ENCODE measurements at regions not wholly inside any gene's neighbourhood (a gene's known extent, or its start where the extent isn't known, plus 50 kb on each side); places are given as distances from the start of the nearest gene placed in this dataset.

DNA sequence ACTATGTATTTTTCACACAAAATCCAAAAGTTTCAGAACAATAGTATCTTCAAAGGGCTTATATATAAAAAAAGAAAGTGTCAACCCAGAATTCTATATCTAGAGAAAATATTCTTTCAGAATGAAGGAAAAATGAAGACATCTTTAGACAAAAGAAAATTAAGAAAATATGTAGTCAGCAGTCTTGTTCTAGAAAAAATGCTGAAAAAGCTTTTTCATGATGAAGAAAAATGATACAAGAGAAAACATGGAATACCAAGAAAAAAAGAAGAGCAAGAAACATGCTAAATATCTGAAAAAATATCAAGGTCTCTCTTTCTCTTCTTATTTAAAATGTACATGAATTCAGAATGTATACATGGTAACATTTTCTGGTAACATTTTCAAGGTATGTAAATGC lies 816.8 kb upstream of the FAT3 start:
- Histone ChIP-seq H3K9ac (ENCODE audit: low read length) (no peak overlapping the region), H3K4me1 (ENCODE audit: control insufficient read depth, insufficient read depth, low read length) (no peaks in the 10 kb centered on the region), H3K4me3 (ENCODE audit: low read length) (no peak overlapping the region), H3K27me3 (ENCODE audit: control insufficient read depth, insufficient read depth, low read length) (peaks cover 2% of the 10 kb centered on the region), H3K36me3 (ENCODE audit: control insufficient read depth, insufficient read depth, low read length) (no peaks in the 10 kb centered on the region), H3K27ac (ENCODE audit: low read depth, low read length) (no peak overlapping the region)

DNA sequence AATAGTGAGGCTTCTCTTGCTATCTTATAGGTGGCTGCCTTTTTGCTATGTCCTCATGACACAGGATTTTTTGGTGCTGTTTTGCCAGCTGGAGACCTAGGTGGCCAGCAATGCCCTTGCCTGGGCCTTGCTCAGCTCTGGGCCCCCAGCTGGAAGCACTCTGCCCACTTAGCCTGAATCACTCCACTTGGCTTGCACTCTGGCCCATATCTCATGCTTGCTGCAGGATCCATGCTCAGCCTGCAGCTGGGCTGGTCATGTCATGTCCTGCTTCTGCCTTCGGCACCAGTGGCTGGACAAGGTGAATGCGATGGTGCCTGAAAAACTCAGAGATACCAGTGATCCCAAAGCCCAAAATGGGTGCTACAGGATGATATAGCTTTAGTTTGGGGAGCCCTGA lies 818.6 kb upstream of the FAT3 start:
- H3K36me3 ChIP-seq (ENCODE audit: control insufficient read depth, insufficient read depth, low read length) = no peaks in the 10 kb centered on the region
- H3K4me1 ChIP-seq (ENCODE audit: control insufficient read depth, insufficient read depth, low read length) = no peaks in the 10 kb centered on the region
- H3K27ac ChIP-seq (ENCODE audit: low read depth, low read length) = no peak overlapping the region
- H3K27me3 ChIP-seq (ENCODE audit: control insufficient read depth, insufficient read depth, low read length) = peaks cover 2% of the 10 kb centered on the region
- no peak overlapping the region for H3K4me3 ChIP-seq (ENCODE audit: low read length)
- H3K9ac ChIP-seq (ENCODE audit: low read length) = no peak overlapping the region

DNA sequence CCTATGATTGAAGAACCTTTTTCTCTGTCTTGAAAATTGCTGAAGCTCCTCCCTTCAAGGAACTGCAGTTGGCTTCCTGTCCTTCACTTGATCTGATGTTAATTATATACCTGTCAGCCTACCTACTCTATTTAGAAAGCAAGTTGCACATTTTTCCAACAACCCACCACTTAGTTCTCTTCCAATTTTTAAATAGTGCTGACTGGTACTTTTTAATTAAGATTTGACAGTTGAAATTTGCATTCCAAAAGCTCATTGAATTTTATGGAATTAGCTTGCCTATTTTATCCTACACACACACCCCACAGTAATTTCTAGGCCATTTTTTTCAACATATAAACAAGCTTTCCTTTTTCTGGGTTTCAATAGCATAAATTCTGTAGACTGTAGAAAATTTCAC lies 820.3 kb upstream of the FAT3 start:
- no peaks in the 10 kb centered on the region for H3K4me1 ChIP-seq (ENCODE audit: control insufficient read depth, insufficient read depth, low read length)

DNA sequence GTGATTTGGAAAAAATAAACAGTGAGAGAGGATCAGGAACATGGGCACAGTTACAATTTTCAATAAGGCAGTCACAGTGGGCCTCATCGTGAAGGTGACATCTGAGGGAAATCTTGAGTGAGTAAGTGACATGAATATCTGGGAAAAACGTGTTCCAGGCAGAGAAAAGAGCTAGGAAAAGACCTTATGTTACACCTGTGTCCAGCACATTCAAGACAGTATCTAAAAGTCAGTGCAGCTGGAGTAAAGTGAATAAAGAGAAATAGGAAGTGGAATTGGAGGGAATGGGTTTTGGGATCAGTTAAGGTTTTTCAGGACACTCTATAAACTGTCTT lies 827.5 kb upstream of the FAT3 start:
- H3K27me3 ChIP-seq (ENCODE audit: control insufficient read depth, insufficient read depth, low read length) = no peaks in the 10 kb centered on the region
- no peak overlapping the region for H3K4me3 ChIP-seq (ENCODE audit: low read length)
- H3K27ac ChIP-seq (ENCODE audit: low read depth, low read length) = no peak overlapping the region
- H3K9ac ChIP-seq (ENCODE audit: low read length) = no peak overlapping the region
- peaks cover 4% of the 10 kb centered on the region for H3K4me1 ChIP-seq (ENCODE audit: control insufficient read depth, insufficient read depth, low read length)
- H3K36me3 ChIP-seq (ENCODE audit: control insufficient read depth, insufficient read depth, low read length) = no peaks in the 10 kb centered on the region

More for the DNA sequence above, 820.3 kb upstream of the FAT3 start:
- Histone ChIP-seq H3K9ac (ENCODE audit: low read length) (no peak overlapping the region), H3K27me3 (ENCODE audit: control insufficient read depth, insufficient read depth, low read length) (peaks cover 2% of the 10 kb centered on the region), H3K36me3 (ENCODE audit: control insufficient read depth, insufficient read depth, low read length) (no peaks in the 10 kb centered on the region), H3K27ac (ENCODE audit: low read depth, low read length) (no peak overlapping the region), H3K4me3 (ENCODE audit: low read length) (no peak overlapping the region)

DNA sequence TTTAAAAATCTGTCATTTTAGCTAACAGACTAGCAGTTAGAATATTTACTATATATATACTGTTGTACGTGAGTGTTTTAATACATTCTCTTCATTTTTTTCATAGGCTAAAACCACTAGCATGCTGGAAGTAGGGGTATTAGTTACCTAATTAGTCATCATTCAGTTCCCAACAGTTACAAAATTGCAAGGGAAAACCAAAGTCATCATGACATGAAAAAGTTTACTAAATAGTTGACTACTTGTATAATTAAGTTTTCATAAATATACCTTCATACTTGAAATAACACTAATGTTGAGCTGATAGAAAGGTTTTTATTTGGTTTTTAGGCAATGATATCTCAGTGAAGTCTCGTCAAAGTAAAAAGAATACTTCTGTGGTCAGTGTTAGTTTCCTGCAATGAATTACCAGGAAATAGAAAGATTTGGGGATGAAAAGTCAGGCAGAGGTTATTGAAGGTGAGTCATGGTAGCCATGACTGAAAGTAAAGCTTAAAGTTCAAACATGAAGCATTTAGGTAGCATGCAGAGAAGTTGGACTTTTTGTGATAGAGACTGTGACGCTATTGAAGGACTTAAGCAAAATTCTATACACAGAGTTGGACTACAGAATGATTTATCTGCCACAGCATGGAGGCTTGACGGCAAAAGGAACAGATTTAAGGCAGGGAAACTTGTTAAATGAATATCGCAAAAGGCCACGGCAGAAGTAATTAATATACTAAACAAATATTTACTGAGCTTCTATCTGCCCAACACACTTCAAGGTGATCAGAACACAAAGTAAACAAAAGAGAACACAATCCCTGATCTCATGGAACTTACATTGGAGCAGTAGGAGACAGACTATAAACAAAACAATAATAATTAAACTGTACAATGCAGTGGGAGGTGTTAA lies 828.1 kb upstream of the FAT3 start:
- Histone ChIP-seq H3K4me3 (ENCODE audit: low read length) (no peak overlapping the region), H3K27ac (ENCODE audit: low read depth, low read length) (no peak overlapping the region), H3K4me1 (ENCODE audit: control insufficient read depth, insufficient read depth, low read length) (peaks cover 4% of the 10 kb centered on the region), H3K27me3 (ENCODE audit: control insufficient read depth, insufficient read depth, low read length) (no peaks in the 10 kb centered on the region), H3K36me3 (ENCODE audit: control insufficient read depth, insufficient read depth, low read length) (no peaks in the 10 kb centered on the region), H3K9ac (ENCODE audit: low read length) (no peak overlapping the region)

DNA sequence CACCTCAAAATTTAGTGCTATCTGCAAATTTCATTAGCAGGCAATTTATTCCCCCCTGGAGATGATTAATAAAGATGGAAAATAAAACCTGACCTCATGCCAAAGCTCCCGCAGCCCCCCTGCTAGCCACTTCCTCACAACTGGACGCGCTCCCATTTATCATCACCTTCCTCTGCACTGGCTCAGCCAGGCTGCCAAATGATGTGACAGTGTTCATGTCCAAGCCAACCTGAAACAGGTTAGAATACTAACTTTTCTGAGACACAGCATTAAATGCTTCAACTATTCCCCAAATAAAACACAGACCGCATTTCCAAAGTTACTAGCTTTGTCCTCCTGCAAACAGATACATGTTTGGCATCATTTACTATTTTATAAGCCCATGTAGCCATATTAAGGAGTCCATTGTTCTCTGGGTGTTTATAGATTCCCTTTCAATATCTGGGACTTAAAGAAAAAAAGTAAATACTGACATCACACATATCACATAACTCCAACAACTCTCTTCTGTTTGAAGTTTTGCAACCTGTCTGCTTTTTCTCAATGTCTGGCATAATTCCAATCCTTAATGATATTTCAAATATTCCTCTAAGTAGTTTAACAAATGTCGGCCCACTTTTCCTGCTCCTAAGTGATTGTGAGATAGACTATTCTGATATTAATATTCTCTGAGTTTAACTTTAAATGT lies 829.7 kb upstream of the FAT3 start:
- no peak overlapping the region for H3K4me3 ChIP-seq (ENCODE audit: low read length)
- no peak overlapping the region for H3K27ac ChIP-seq (ENCODE audit: low read depth, low read length)
- H3K9ac ChIP-seq (ENCODE audit: low read length) = no peak overlapping the region
- H3K36me3 ChIP-seq (ENCODE audit: control insufficient read depth, insufficient read depth, low read length) = no peaks in the 10 kb centered on the region
- H3K27me3 ChIP-seq (ENCODE audit: control insufficient read depth, insufficient read depth, low read length) = no peaks in the 10 kb centered on the region
- peaks cover 4% of the 10 kb centered on the region for H3K4me1 ChIP-seq (ENCODE audit: control insufficient read depth, insufficient read depth, low read length)

DNA sequence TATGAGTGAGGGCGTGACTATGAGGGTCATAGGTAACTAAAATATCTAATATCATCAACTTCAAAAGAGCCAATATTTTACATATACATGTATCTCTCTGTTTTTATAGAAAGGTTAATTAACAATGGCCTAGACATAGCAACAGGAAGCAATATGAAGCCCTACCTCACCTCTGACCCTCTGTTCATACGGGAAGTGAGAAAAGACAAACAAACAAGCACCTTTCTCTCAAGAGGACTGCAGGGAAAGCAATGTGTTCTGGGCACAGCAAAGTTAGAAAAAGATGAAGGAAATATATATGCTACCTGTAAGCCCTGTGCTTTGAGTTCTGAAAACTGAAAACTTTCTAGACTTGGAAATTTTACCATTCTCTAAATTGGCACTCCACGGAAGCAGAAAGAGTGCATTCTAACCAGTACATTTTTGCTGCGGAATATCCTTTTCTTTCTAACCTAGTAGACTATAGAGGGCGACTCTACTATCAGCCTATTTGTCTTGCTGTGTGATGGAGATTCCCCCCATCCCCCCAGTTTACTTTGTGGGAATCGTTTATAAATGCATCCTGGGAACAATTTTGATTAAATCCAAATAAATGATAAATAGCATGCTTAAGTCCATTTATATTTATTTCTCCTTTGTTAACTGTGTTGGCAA lies 830.4 kb upstream of the FAT3 start:
- H3K4me3 ChIP-seq (ENCODE audit: low read length) = no peak overlapping the region
- no peaks in the 10 kb centered on the region for H3K36me3 ChIP-seq (ENCODE audit: control insufficient read depth, insufficient read depth, low read length)
- no peaks in the 10 kb centered on the region for H3K27me3 ChIP-seq (ENCODE audit: control insufficient read depth, insufficient read depth, low read length)
- peaks cover 4% of the 10 kb centered on the region for H3K4me1 ChIP-seq (ENCODE audit: control insufficient read depth, insufficient read depth, low read length)
- no peak overlapping the region for H3K9ac ChIP-seq (ENCODE audit: low read length)
- no peak overlapping the region for H3K27ac ChIP-seq (ENCODE audit: low read depth, low read length)

DNA sequence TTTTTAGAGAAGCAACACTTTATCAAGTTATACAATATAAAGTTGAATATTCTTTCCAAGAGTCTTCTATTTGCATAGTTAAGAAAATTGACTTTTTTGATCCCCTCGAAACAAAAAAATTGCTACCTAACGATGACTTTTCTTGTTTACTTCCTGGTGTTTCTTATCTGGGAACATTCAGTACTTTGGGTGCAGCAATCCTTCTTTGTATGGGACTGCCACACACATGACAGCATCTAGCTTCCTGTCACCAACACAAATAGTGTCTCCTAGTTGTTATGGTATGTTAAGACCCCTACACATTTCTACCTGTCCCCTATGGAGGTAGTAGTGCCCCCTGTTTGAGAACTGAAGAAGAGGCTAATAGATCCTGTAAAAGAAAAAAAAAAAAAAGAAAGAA lies 841.7 kb upstream of the FAT3 start:
- no peaks in the 10 kb centered on the region for H3K27me3 ChIP-seq (ENCODE audit: control insufficient read depth, insufficient read depth, low read length)
- H3K36me3 ChIP-seq (ENCODE audit: control insufficient read depth, insufficient read depth, low read length) = no peaks in the 10 kb centered on the region
- no peak overlapping the region for H3K4me3 ChIP-seq (ENCODE audit: low read length)
- no peak overlapping the region for H3K9ac ChIP-seq (ENCODE audit: low read length)
- no peaks in the 10 kb centered on the region for H3K4me1 ChIP-seq (ENCODE audit: control insufficient read depth, insufficient read depth, low read length)
- no peak overlapping the region for H3K27ac ChIP-seq (ENCODE audit: low read depth, low read length)

DNA sequence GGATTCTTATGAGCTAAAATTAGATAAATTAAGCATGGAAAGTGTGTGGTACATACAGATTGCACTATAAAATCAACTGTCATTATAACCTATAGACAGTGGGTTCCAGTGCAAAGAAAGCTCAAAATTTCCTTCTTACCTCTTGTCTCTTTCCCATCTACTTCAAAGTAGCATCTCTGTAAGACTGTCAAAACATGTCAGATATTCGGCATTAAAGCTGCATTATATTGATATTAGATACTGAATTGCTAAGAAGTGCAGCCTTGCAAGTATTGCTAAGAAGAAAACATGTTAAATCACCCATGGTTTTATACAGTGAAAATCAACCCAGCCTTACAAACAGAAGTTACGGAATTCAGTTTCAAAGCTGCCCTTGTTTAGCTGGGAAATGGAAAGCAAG lies 849.8 kb upstream of the FAT3 start:
- H3K27ac ChIP-seq (ENCODE audit: low read depth, low read length) = no peak overlapping the region
- no peak overlapping the region for H3K9ac ChIP-seq (ENCODE audit: low read length)
- H3K36me3 ChIP-seq (ENCODE audit: control insufficient read depth, insufficient read depth, low read length) = no peaks in the 10 kb centered on the region
- no peaks in the 10 kb centered on the region for H3K4me1 ChIP-seq (ENCODE audit: control insufficient read depth, insufficient read depth, low read length)
- H3K4me3 ChIP-seq (ENCODE audit: low read length) = no peak overlapping the region
- H3K27me3 ChIP-seq (ENCODE audit: control insufficient read depth, insufficient read depth, low read length) = no peaks in the 10 kb centered on the region

DNA sequence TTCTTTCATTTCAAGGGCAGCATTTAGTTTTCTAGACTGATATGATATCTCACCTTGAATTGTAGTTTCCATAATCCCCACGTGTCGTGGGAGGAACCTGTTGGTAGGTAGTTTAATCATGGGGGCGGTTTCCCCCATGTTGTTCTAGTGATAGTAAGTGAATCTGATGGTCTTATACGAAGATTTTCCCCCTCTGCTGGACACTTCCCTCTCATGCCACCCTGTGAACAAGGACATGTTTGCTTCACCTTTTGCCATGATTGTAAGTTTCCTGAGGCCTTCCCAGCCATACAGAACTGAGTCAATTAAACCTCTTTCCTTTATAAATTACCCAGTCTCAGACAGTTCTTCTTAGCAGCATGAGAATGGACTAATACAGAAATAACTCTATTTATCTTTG lies 851.1 kb upstream of the FAT3 start:
- Histone ChIP-seq H3K4me1 (ENCODE audit: control insufficient read depth, insufficient read depth, low read length) (no peaks in the 10 kb centered on the region), H3K27ac (ENCODE audit: low read depth, low read length) (no peak overlapping the region), H3K27me3 (ENCODE audit: control insufficient read depth, insufficient read depth, low read length) (no peaks in the 10 kb centered on the region), H3K36me3 (ENCODE audit: control insufficient read depth, insufficient read depth, low read length) (no peaks in the 10 kb centered on the region), H3K4me3 (ENCODE audit: low read length) (no peak overlapping the region), H3K9ac (ENCODE audit: low read length) (no peak overlapping the region)

DNA sequence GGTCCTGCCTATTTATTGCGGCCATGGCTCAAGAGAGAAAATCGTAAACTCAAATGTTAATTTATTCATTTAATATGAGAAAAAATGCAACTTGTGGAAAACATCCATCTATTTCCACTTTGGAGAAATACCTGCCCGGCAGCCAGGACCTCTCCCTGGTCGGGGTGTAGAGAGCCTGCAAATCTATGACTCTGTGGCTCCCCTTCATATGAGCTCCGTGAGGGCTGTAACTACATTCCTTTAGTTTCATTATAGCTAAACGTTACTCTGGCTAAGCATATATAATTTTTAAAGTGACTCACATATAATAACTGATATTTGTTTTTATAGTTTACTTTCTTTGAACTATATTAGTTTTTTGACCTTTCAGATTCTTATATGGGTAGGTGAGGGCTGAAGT lies 857.8 kb upstream of the FAT3 start:
- Histone ChIP-seq H3K4me1 (ENCODE audit: control insufficient read depth, insufficient read depth, low read length) (no peaks in the 10 kb centered on the region), H3K27ac (ENCODE audit: low read depth, low read length) (no peak overlapping the region), H3K4me3 (ENCODE audit: low read length) (no peak overlapping the region)

DNA sequence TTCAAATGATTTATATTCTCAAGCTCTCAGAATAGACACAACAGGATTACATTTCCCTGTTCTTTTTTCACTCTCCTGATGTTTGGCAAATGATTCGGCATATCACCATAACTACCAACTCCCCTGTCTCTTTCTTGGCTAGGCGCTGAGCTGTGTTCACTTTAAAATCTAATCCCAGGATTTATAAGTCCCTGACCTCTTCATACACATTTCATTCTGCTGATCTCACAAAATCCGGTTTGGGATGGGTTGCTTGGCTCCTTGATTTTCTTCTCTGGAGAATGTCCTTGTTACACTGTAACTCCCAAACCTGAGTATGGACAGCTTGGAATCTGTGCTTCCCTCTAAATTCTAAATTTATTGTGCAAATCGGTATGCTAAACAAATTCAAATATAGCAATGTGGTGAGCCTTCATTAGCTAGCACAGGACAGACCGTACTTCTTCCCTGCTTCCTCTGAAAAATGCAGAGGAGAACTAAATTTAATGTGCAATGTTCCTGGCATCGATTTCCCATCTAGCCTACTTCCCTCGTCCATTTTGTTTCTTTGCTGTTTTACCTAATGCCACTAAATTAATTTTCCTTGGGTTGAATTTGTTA lies 858.5 kb upstream of the FAT3 start:
- Histone ChIP-seq H3K27me3 (ENCODE audit: control insufficient read depth, insufficient read depth, low read length) (no peaks in the 10 kb centered on the region), H3K4me3 (ENCODE audit: low read length) (no peak overlapping the region), H3K4me1 (ENCODE audit: control insufficient read depth, insufficient read depth, low read length) (no peaks in the 10 kb centered on the region), H3K9ac (ENCODE audit: low read length) (no peak overlapping the region), H3K36me3 (ENCODE audit: control insufficient read depth, insufficient read depth, low read length) (no peaks in the 10 kb centered on the region), H3K27ac (ENCODE audit: low read depth, low read length) (no peak overlapping the region)

More for the DNA sequence above, 857.8 kb upstream of the FAT3 start:
- Histone ChIP-seq H3K27me3 (ENCODE audit: control insufficient read depth, insufficient read depth, low read length) (no peaks in the 10 kb centered on the region), H3K36me3 (ENCODE audit: control insufficient read depth, insufficient read depth, low read length) (no peaks in the 10 kb centered on the region), H3K9ac (ENCODE audit: low read length) (no peak overlapping the region)

Data from rectal smooth muscle tissue (tissue), 1 donor.